ENCODE measurements at regions not wholly inside any gene's neighbourhood (a gene's known extent, or its start where the extent isn't known, plus 50 kb on each side); places are given as distances from the start of the nearest gene placed in this dataset. TPM values are rescaled to one million over a fixed set of nuclear protein-coding genes. Genes with fewer than 3 reads are reported as not detected.
"Not testable (repeated sequence)": the region's sequence is repeated elsewhere in the genome, so short reads cannot be mapped to it uniquely, and the experiment has no call there.

DNA sequence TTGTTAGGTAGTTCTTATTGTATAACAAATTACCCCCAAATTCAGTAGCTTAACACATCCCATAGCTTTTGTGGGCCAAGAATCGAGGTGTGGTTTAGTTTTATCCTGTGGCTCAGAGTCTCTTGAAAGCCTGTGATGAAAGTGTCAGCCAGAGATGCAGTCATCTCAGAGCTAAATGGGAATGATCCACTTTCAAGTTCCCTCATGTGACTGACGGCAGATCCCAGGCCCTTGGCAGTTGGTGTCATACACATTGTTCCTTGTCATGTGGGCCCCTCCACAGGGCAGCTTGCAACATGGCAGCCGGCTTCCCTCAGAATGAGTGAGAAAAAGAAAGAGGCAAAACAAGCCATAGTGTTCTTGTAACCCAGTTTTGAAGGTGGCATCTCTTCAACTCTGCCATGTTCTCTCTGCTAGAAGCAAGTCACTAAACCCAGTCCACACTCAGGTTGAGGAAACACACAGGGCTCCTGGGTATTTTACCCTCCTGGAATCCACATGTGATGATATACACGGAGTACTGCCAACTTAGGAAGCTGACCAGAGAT, 153.1 kb upstream of the LRRC61 start:
- not testable (repeated sequence) for H3K4me3 ChIP-seq (ENCODE audit: low read depth in 1 of 3, low read length in 3 of 3); H3K9me3 ChIP-seq (ENCODE audit: control insufficient read depth in 4 of 4, low read length in 3 of 4); H3K9ac ChIP-seq (ENCODE audit: low read depth in 1 of 2, low read length in 2 of 2); H3K4me1 ChIP-seq (ENCODE audit: control insufficient read depth in 4 of 4, insufficient read depth in 4 of 4, low read length in 3 of 4); H3K27me3 ChIP-seq (ENCODE audit: control insufficient read depth in 4 of 4, insufficient read depth in 4 of 4, low read length in 3 of 4); H3K36me3 ChIP-seq (ENCODE audit: control insufficient read depth in 4 of 4, insufficient read depth in 3 of 4, low read depth in 1 of 4, low read length in 3 of 4); H3K27ac ChIP-seq (ENCODE audit: low read depth in 1 of 2, low read length in 2 of 2); DNase-seq (ENCODE audit: low spot score)
- 86% methylated on average over 3 of the region's 4 CpGs for WGBS

DNA sequence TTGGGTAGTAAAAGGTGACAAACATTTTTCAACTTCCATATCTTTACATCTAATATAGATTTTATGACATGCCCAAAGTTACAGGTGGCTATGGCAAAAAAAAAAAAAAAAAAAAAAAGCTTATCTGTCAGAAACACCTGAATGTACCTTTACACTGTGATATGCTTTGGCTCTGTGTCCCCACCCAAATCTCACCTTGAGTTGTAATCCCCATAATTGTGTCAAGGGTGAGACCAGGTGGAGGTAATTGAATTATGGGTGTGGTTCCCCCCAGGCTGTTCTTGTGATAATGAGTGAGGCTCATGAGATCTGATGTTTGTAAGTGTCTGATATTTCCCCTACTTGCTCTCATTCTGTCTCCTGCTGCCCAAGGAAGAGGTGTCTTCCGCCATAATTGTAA, 139.6 kb upstream of the LRRC61 start:
- not testable (repeated sequence) for H3K27me3 ChIP-seq (ENCODE audit: control insufficient read depth in 4 of 4, insufficient read depth in 4 of 4, low read length in 3 of 4); H3K36me3 ChIP-seq (ENCODE audit: control insufficient read depth in 4 of 4, insufficient read depth in 3 of 4, low read depth in 1 of 4, low read length in 3 of 4); H3K4me3 ChIP-seq (ENCODE audit: low read depth in 1 of 3, low read length in 3 of 3); H3K4me1 ChIP-seq (ENCODE audit: control insufficient read depth in 4 of 4, insufficient read depth in 4 of 4, low read length in 3 of 4); H3K9me3 ChIP-seq (ENCODE audit: control insufficient read depth in 4 of 4, low read length in 3 of 4); DNase-seq (ENCODE audit: low spot score); H3K9ac ChIP-seq (ENCODE audit: low read depth in 1 of 2, low read length in 2 of 2); H3K27ac ChIP-seq (ENCODE audit: low read depth in 1 of 2, low read length in 2 of 2)
- 97% methylated on average over 1 of the region's 1 CpG for WGBS

DNA sequence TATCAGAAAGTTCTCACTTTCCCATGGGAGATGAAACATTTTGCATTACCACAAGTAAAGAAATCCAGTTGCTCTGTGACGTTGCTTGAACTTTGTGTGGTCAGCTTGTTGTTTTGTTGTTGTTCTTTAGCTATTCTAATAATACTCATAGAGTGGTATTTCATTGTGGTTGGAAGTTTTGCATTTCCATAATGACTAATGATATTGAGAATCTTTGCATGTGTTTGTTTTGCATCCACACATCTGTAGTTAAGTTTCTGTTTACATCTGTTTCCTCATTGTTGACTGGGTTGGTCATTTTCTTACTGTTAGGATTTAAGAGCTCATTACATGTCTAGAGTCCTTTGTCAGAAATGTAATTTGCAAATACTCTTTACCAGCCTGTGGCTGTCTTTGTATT, 133.2 kb upstream of the LRRC61 start:
- WGBS, result 82% methylated on average over 1 of the region's 1 CpG
- H3K9me3 ChIP-seq (ENCODE audit: control insufficient read depth in 4 of 4, low read length in 3 of 4), result not testable (repeated sequence)

DNA sequence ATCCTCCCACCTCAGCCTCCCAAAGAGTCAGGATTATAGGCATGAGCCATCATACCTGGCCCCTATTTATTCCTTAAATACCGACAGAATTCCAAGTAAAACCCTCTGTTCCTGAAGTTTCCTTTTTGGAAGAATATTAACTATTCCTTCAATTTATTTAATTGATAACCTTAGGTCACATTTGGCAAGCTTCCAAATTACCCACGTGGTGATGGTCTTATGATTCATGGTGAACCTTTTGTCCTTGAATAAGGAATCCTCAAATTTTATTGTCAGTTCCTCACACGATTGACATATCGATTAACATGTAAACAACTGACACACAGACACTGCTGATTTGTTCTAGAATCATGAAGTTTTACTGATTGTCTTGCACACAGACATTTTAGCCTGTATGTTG, 130.6 kb upstream of the LRRC61 start:
- 82% methylated on average over 4 of the region's 4 CpGs for WGBS
- H3K4me3 ChIP-seq (ENCODE audit: low read depth in 1 of 3, low read length in 3 of 3); DNase-seq (ENCODE audit: low spot score): not testable (repeated sequence)

More for the DNA sequence above, 133.2 kb upstream of the LRRC61 start:
- not testable (repeated sequence) for H3K4me3 ChIP-seq (ENCODE audit: low read depth in 1 of 3, low read length in 3 of 3); H3K4me1 ChIP-seq (ENCODE audit: control insufficient read depth in 4 of 4, insufficient read depth in 4 of 4, low read length in 3 of 4); H3K27ac ChIP-seq (ENCODE audit: low read depth in 1 of 2, low read length in 2 of 2); H3K27me3 ChIP-seq (ENCODE audit: control insufficient read depth in 4 of 4, insufficient read depth in 4 of 4, low read length in 3 of 4); H3K9ac ChIP-seq (ENCODE audit: low read depth in 1 of 2, low read length in 2 of 2); H3K36me3 ChIP-seq (ENCODE audit: control insufficient read depth in 4 of 4, insufficient read depth in 3 of 4, low read depth in 1 of 4, low read length in 3 of 4); DNase-seq (ENCODE audit: low spot score)

DNA sequence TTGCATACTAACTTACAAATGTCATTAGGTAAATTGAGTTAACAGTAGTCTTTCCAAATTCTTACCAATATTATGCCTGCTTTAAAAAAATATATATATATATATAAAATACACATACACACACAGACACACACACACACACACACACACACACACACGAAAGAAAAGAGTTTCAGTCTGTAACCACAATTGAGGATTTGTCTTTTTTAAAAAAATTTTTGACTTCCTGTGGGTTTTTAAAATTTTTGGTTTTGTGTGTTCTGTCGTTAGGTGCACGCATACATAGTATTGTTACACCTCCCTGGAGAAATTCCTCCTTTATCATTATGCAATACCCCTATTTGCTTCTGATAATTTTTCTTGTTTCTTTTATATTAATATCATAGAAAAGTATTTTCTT, 129.3 kb upstream of the LRRC61 start:
- not testable (repeated sequence) for DNase-seq (ENCODE audit: low spot score); H3K9ac ChIP-seq (ENCODE audit: low read depth in 1 of 2, low read length in 2 of 2); H3K27ac ChIP-seq (ENCODE audit: low read depth in 1 of 2, low read length in 2 of 2); H3K27me3 ChIP-seq (ENCODE audit: control insufficient read depth in 4 of 4, insufficient read depth in 4 of 4, low read length in 3 of 4); H3K4me1 ChIP-seq (ENCODE audit: control insufficient read depth in 4 of 4, insufficient read depth in 4 of 4, low read length in 3 of 4); H3K36me3 ChIP-seq (ENCODE audit: control insufficient read depth in 4 of 4, insufficient read depth in 3 of 4, low read depth in 1 of 4, low read length in 3 of 4); H3K4me3 ChIP-seq (ENCODE audit: low read depth in 1 of 3, low read length in 3 of 3); H3K9me3 ChIP-seq (ENCODE audit: control insufficient read depth in 4 of 4, low read length in 3 of 4)
- 81% methylated on average over 3 of the region's 3 CpGs for WGBS

More for the DNA sequence above, 130.6 kb upstream of the LRRC61 start:
- not testable (repeated sequence) for H3K4me1 ChIP-seq (ENCODE audit: control insufficient read depth in 4 of 4, insufficient read depth in 4 of 4, low read length in 3 of 4); H3K9me3 ChIP-seq (ENCODE audit: control insufficient read depth in 4 of 4, low read length in 3 of 4); H3K27ac ChIP-seq (ENCODE audit: low read depth in 1 of 2, low read length in 2 of 2); H3K36me3 ChIP-seq (ENCODE audit: control insufficient read depth in 4 of 4, insufficient read depth in 3 of 4, low read depth in 1 of 4, low read length in 3 of 4); H3K9ac ChIP-seq (ENCODE audit: low read depth in 1 of 2, low read length in 2 of 2); H3K27me3 ChIP-seq (ENCODE audit: control insufficient read depth in 4 of 4, insufficient read depth in 4 of 4, low read length in 3 of 4)

Small RNA genes in the stretch of these regions (small RNA-seq; reads per million reads assigned to genes)
- not detected for gene AC092666.2

All from liver (tissue), 7 donors.